Medulla oblongata (tissue), 1 donor: ENCODE measurements at regions not wholly inside any gene's neighbourhood (a gene's known extent, or its start where the extent isn't known, plus 50 kb on each side); places are given as distances from the start of the nearest gene placed in this dataset.
A peak's percentile ranks its signal among the peaks of the same experiment; 100 is the strongest.

Experiments
- DNase-seq: peaks from one replicate; pipeline ENCODE4 v3.0.0-alpha.2; 2015; ENCODE audit errors: extremely low spot score

- no peak for DNase-seq
These were observed 192.6 kb upstream of the NAV2 start for GRCh38 chr11:19519912-19520641.

- DNase-seq = no peak
These were observed 193.3 kb upstream of the NAV2 start for GRCh38 chr11:19519353-19519752.

- DNase-seq = no peak
These were observed 199.4 kb upstream of the NAV2 start for GRCh38 chr11:19513253-19513652.

- no peak for DNase-seq
These were observed 200.0 kb upstream of the NAV2 start for GRCh38 chr11:19512618-19513017.

GRCh38 chr11:19511413-19512183, 201.0 kb upstream of the NAV2 start:
- peak; percentile 87 for DNase-seq

GRCh38 chr11:19511066-19511412, 201.6 kb upstream of the NAV2 start:
- no peak for DNase-seq

GRCh38 chr11:19510468-19510867, 202.2 kb upstream of the NAV2 start:
- DNase-seq = no peak

GRCh38 chr11:19509215-19509614, 203.4 kb upstream of the NAV2 start:
- no peak for DNase-seq

- DNase-seq = no peak
These were observed 204.5 kb upstream of the NAV2 start for GRCh38 chr11:19508165-19508564.

GRCh38 chr11:19506816-19507486, 205.7 kb upstream of the NAV2 start:
- DNase-seq = no peak

GRCh38 chr11:19502691-19503253, 209.9 kb upstream of the NAV2 start:
- no peak for DNase-seq

GRCh38 chr11:19501631-19502030, 211.0 kb upstream of the NAV2 start:
- DNase-seq = no peak

GRCh38 chr11:19499999-19500398, 212.6 kb upstream of the NAV2 start:
- DNase-seq = no peak

- no peak for DNase-seq
These were observed 213.5 kb upstream of the NAV2 start for GRCh38 chr11:19499026-19499669.

GRCh38 chr11:19493446-19494213, 219.0 kb upstream of the NAV2 start:
- no peak for DNase-seq

GRCh38 chr11:19482319-19483100, 230.1 kb upstream of the NAV2 start:
- no peak for DNase-seq

GRCh38 chr11:19480540-19480939, 232.1 kb upstream of the NAV2 start:
- no peak for DNase-seq

GRCh38 chr11:19478891-19479290, 233.7 kb upstream of the NAV2 start:
- no peak for DNase-seq

- DNase-seq = peak; percentile 87
These were observed 234.4 kb upstream of the E2F8 start for GRCh38 chr11:19474954-19475721.

- peak; percentile 57 for DNase-seq
These were observed 233.5 kb upstream of the E2F8 start for GRCh38 chr11:19474211-19474610.
